PFSK-1 (cell line): ENCODE measurements at regions not wholly inside any gene's neighbourhood (a gene's known extent, or its start where the extent isn't known, plus 50 kb on each side); places are given as distances from the start of the nearest gene placed in this dataset.

Source experiments
- FOXP2 ChIP-seq: optimal IDR thresholded peaks from 2 replicates; pipeline ENCODE3; 2011; ENCODE audit warnings: borderline replicate concordance, control low read depth, inconsistent platforms; ENCODE audit not compliant: insufficient read depth; ENCODE audit errors: extremely low read length, extremely low read depth
- POLR2AphosphoS5 ChIP-seq: IDR thresholded peaks from 2 replicates; pipeline ENCODE4 v1.6.1; 2012; ENCODE audit warnings: low read depth, mild to moderate bottlenecking, control low read depth, low read length, moderate library complexity
- TAF1 ChIP-seq: IDR thresholded peaks from 2 replicates; pipeline ENCODE4 v1.6.1; 2012; ENCODE audit warnings: low read length, control low read depth, borderline replicate concordance; ENCODE audit not compliant: insufficient read depth

- TF ChIP-seq TAF1, result no peak
- no peak for TF ChIP-seq POLR2AphosphoS5
- TF ChIP-seq FOXP2, result no peak
Observed at GRCh38 chr14:99067141-99067920, 204.7 kb downstream of the BCL11B start.
